Neural cell (in vitro differentiated cells): ENCODE measurements at regions not wholly inside any gene's neighbourhood (a gene's known extent, or its start where the extent isn't known, plus 50 kb on each side); places are given as distances from the start of the nearest gene placed in this dataset.

Experiments used
- H2AFZ ChIP-seq: fragments of 200-600, 300-800 bp; sonication (generic), shearing (Covaris generic); 2 replicates; pipeline ENCODE4 v1.6.0; 2014; ENCODE audit warnings: low read depth, mild to moderate bottlenecking, antibody characterized with exemption, low read length, moderate library complexity
- H3F3A ChIP-seq: fragments of 200-600 bp; shearing (Covaris generic); 2 replicates; pipeline ENCODE4 v1.6.1; 2016; ENCODE audit warnings: mild to moderate bottlenecking, moderate library complexity, mixed read lengths, antibody characterized with exemption, low read length; ENCODE audit not compliant: insufficient read depth, poor library complexity, severe bottlenecking
- H3K27ac ChIP-seq: fragments of 200-600, 300-800 bp; sonication (generic), shearing (Covaris generic); 2 replicates; pipeline ENCODE4 v1.5.1; 2014; ENCODE audit warnings: mild to moderate bottlenecking, low read length, moderate library complexity
- H3K27me3 ChIP-seq: fragments of 300-800, 200-600 bp; sonication (generic), shearing (Covaris generic); 2 replicates; pipeline ENCODE4 v1.6.0; 2014; ENCODE audit warnings: mild to moderate bottlenecking, low read depth, low read length, moderate library complexity; ENCODE audit not compliant: insufficient read depth
- H3K36me3 ChIP-seq: fragments of 300-800, 200-600 bp; sonication (generic), shearing (Covaris generic); 2 replicates; pipeline ENCODE4 v1.5.1; 2014; ENCODE audit warnings: mild to moderate bottlenecking, antibody characterized with exemption, low read length, moderate library complexity; ENCODE audit not compliant: insufficient read depth
- H3K4me2 ChIP-seq: fragments of 300-800, 200-600 bp; sonication (generic), shearing (Covaris generic); 2 replicates; pipeline ENCODE4 v1.6.0; 2014; ENCODE audit warnings: mild to moderate bottlenecking, low read length
- H3K4me3 ChIP-seq: fragments of 300-800, 200-600 bp; sonication (generic), shearing (Covaris generic); 2 replicates; pipeline ENCODE4 v1.5.1; 2014; ENCODE audit warnings: mild to moderate bottlenecking, low read length, moderate library complexity
- H3K79me2 ChIP-seq: fragments of 200-600 bp; shearing (Covaris generic); replicated peaks from 2 replicates; pipeline ENCODE4 v1.6.0; 2014; ENCODE audit warnings: mild to moderate bottlenecking, low read length, moderate library complexity; ENCODE audit not compliant: insufficient read depth
- H3K9ac ChIP-seq: fragments of 300-800, 200-600 bp; sonication (generic), shearing (Covaris generic); 2 replicates; pipeline ENCODE4 v1.6.1; 2016; ENCODE audit warnings: mild to moderate bottlenecking, low read length, mixed read lengths
- H3K9me2 ChIP-seq: fragments of 200-600 bp; shearing (Covaris generic); 2 replicates; pipeline ENCODE4 v1.6.1; 2016; ENCODE audit warnings: mild to moderate bottlenecking, low read length, mixed read lengths; ENCODE audit not compliant: insufficient read depth
- H3K9me3 ChIP-seq: fragments of 200-600, 300-800 bp; sonication (generic), shearing (Covaris generic); 2 replicates; pipeline ENCODE4 v1.6.1; 2016; ENCODE audit warnings: mild to moderate bottlenecking, mixed run types, low read length, moderate library complexity, mixed read lengths
- H4K20me1 ChIP-seq: fragments of 200-600 bp; shearing (Covaris generic); 2 replicates; pipeline ENCODE4 v1.6.1; 2016; ENCODE audit warnings: mild to moderate bottlenecking, mixed run types; ENCODE audit not compliant: insufficient read depth
- CTCF ChIP-seq: fragments of 450-650 bp; IDR thresholded peaks from 2 replicates; pipeline ENCODE4 v1.5.1; 2014; ENCODE audit warnings: antibody characterized with exemption, mild to moderate bottlenecking, moderate library complexity; ENCODE audit not compliant: poor library complexity, severe bottlenecking
- EP300 ChIP-seq: fragments of 450-650 bp; conservative IDR thresholded peaks from 2 replicates; pipeline ENCODE4 v1.6.1; 2014; ENCODE audit warnings: antibody characterized with exemption, mild to moderate bottlenecking, moderate library complexity; ENCODE audit not compliant: poor library complexity, severe bottlenecking
- EZH2 ChIP-seq: fragments of 200-600, 300-800 bp; shearing (Covaris generic), sonication (generic); IDR thresholded peaks from 2 replicates; pipeline ENCODE4 v1.6.1; 2014; ENCODE audit warnings: antibody characterized with exemption, low read length, borderline replicate concordance, mild to moderate bottlenecking; ENCODE audit not compliant: insufficient read depth, poor library complexity, severe bottlenecking
- MXI1 ChIP-seq: fragments of 450-650 bp; conservative IDR thresholded peaks from 2 replicates; pipeline ENCODE4 v1.6.1; 2014; ENCODE audit warnings: antibody characterized with exemption, mild to moderate bottlenecking; ENCODE audit not compliant: poor library complexity, severe bottlenecking
- POLR2AphosphoS5 ChIP-seq: IDR thresholded peaks from 2 replicates; pipeline ENCODE4 v1.6.1; 2012
- RAD21 ChIP-seq: fragments of 450-650 bp; conservative IDR thresholded peaks from 2 replicates; pipeline ENCODE4 v1.6.1; 2014; ENCODE audit warnings: antibody characterized with exemption, mild to moderate bottlenecking, moderate library complexity
- REST ChIP-seq: IDR thresholded peaks from 2 replicates; pipeline ENCODE4 v1.6.1; 2012; ENCODE audit warnings: borderline replicate concordance
- SMC3 ChIP-seq: fragments of 450-650 bp; conservative IDR thresholded peaks from 2 replicates; pipeline ENCODE4 v1.6.1; 2014; ENCODE audit warnings: antibody characterized with exemption, mild to moderate bottlenecking, moderate library complexity; ENCODE audit not compliant: poor library complexity
- TAF1 ChIP-seq: IDR thresholded peaks from 2 replicates; pipeline ENCODE4 v1.6.1; 2012; ENCODE audit warnings: low read depth

GRCh38 chr1:219761208-219761860 lies 148.4 kb upstream of the ZC3H11B start:
- no peak overlapping the region for H3K9ac ChIP-seq
- no peaks in the 10 kb centered on the region for H4K20me1 ChIP-seq
- H3K36me3 ChIP-seq = no peaks in the 10 kb centered on the region
- TF ChIP-seq REST (no peak), SMC3 (no peak), EZH2 (no peak), EP300 (no peak), TAF1 (no peak), RAD21 (no peak), MXI1 (no peak), CTCF (no peak), POLR2AphosphoS5 (no peak)
- H3K27me3 ChIP-seq = no peaks in the 10 kb centered on the region
- H3K27ac ChIP-seq = no peak overlapping the region
- no peaks in the 10 kb centered on the region for H3K79me2 ChIP-seq
- no peak overlapping the region for H2AFZ ChIP-seq
- no peak overlapping the region for H3K4me3 ChIP-seq
- no peak overlapping the region for H3K4me2 ChIP-seq
- H3K9me3 ChIP-seq = no peaks in the 10 kb centered on the region
- no peaks in the 10 kb centered on the region for H3K9me2 ChIP-seq
- H3F3A ChIP-seq = no peaks in the 10 kb centered on the region

GRCh38 chr1:219759095-219759494 lies 146.2 kb upstream of the ZC3H11B start:
- no peak overlapping the region for H3K9ac ChIP-seq
- H3K27ac ChIP-seq = no peak overlapping the region
- no peaks in the 10 kb centered on the region for H3K36me3 ChIP-seq
- no peaks in the 10 kb centered on the region for H4K20me1 ChIP-seq
- no peaks in the 10 kb centered on the region for H3K79me2 ChIP-seq
- TF ChIP-seq CTCF (no peak), POLR2AphosphoS5 (no peak), RAD21 (no peak), TAF1 (no peak), REST (no peak), EZH2 (no peak), SMC3 (no peak), EP300 (no peak), MXI1 (no peak)
- no peaks in the 10 kb centered on the region for H3K27me3 ChIP-seq
- no peak overlapping the region for H2AFZ ChIP-seq
- no peak overlapping the region for H3K4me3 ChIP-seq
- no peaks in the 10 kb centered on the region for H3F3A ChIP-seq
- H3K9me3 ChIP-seq = no peaks in the 10 kb centered on the region
- H3K9me2 ChIP-seq = no peaks in the 10 kb centered on the region
- no peak overlapping the region for H3K4me2 ChIP-seq
